Central memory CD4-positive, alpha-beta T cell (primary cell): ENCODE measurements at regions not wholly inside any gene's neighbourhood (a gene's known extent, or its start where the extent isn't known, plus 50 kb on each side); places are given as distances from the start of the nearest gene placed in this dataset.

Experiments used
- DNase-seq: peaks from one replicate; pipeline ENCODE4 v3.0.0; 2022

GRCh38 chr14:95409477-95410272, 90.0 kb upstream of the CLMN start:
- DNase-seq = no peak

- DNase-seq = no peak
These were observed 89.2 kb upstream of the CLMN start for GRCh38 chr14:95408731-95409476.

DNA sequence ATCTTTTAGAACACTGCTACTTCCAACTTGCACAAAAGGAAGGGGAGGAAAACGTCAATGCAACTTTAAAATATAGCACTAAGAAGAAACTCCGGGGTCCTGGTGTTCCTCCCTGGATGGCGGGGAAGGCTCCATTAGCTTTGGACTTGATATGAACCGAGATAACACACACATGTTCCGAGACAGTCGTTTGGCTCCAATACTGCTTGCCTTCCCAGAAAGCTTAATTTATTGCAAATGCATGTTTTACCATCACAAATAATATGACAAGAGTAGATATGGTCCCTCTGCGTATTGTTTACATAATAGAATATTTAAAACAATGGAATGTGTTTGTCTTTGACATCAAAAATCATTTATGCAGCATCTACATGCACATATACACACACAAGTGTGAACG, 87.6 kb upstream of the CLMN start:
- DNase-seq = no peak

GRCh38 chr14:95406756-95407277, 87.1 kb upstream of the CLMN start:
- DNase-seq = no peak

- no peak for DNase-seq
These were observed 84.9 kb upstream of the CLMN start for GRCh38 chr14:95404583-95404982.

GRCh38 chr14:95402578-95402977, 82.9 kb upstream of the CLMN start:
- DNase-seq = no peak

DNA sequence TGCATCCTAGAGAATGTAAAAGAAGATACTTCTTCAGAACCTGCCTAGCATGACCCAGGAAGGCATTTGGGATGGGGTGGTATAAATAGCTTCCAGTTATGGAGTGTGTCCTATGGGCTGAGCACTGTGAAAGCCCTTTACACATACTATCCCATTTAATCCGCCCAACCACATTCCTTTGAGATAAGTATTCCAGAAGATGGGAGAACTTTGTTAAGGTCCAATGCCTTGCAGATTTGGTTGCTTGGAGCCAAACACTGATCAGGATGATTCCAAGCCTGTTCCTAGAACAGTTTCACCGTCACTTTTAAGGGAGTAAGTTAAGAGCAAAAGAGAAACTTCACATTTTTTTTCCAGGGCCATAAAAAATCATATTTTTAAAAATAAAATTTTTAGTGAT, 82.5 kb upstream of the CLMN start:
- DNase-seq = no peak

DNA sequence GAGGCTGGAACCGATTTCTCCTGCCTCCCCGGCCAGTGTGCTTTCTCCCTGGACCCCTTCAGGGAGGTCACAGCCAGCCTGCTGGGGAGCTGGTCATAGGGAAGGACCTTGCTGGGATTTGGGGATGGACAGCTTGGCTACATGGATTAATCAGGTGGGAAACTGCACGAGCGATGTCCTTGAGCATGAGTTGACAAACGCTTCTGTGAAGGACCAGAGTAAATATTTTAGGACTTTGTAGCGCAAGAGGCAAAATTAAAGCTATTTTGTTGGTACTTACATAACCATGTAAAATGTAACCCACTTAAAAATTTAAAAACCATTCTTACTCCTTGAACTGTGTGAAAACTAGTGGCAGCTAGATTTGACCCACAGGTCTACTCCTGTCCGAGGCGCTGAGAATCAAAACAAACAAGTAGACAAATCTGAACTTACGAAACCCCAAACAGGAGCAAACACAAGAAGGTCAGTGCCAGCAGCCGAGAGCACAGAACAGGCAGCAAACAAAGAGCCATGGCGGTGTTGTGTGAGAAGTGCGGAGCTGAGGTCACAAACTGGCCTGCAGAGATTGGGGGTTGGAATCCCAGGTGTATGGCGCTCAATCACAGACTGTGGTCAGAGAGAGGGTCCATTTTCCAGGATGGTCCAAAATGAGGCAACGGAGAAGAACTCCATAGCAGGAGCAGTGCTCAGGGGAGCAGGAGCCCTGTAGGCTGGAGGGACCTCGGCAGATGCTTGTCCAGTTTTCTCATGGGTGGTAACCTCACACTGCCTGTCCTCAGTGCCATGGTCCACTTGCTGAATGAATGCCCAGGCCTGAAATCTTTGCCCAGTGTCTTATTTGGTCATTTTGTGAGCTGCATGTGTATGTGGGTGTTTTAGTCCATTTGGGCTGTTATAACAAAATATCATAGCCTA, 79.2 kb upstream of the CLMN start:
- DNase-seq = no peak

- no peak for DNase-seq
These were observed 77.6 kb upstream of the CLMN start for GRCh38 chr14:95397325-95397724.

- no peak for DNase-seq
These were observed 76.5 kb upstream of the CLMN start for GRCh38 chr14:95396221-95396620.

DNA sequence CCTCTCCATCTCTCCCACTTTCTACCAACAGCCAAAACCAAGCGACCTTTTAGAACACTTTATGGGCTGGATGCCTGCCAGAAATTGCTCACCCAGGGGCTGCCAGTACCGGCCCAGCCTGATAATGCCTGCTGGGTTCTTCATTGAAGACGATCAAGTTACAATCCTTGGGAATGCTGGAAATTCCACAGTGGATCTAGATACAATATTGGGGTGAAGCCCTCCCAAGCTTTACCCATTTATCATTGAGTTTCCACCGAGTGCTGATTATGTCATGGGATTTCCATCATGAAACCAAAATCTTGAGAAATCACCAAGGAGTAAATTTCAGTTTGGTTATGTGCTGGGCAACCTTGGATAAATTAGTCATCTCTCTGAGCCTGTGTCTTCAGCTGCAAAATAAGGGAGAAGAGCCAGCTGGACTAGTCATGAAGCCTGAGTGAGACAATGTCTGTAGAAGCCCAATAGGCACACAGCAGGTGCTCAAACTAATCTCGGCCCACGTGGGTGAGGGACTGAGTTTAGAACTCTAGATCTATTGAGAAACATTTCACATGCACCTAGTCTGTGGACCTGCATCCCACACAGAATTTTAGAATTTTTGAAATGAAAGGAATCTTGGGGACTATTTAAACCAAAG, 75.5 kb upstream of the CLMN start:
- DNase-seq = no peak

DNA sequence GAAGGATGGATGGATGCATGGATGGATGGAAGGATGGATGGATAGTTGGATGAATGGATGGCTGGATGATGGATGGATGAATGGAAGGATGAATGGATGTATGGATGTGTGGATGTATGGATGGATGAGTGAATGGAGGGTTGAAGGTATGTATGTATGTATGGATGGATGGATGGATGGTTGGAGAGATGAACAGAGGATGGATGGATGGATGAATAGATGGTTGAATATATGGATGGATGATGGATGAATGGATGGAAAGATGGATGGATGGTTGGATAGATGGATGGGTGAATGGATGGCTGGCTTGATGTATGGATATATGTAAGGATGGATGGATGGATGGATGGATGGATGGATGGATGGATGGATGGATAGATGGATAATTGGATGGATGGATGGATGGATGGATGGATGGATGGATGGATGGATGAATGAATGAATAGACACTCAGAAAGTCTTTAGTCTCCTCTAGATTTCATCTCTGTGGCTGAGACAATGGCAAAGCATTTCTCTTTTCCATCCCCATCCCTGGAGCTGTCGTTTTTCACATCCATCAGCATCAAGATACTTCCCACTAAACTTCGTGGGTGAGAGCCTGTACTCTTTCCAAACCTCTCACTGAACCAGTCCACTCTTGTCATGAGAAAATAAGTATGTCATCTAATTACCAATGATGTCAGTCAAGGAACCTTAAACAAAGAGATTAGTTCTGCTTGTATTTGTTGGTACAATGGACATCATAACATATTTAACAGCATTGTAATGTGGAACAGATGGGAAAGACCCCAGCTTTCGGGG, 74.8 kb upstream of the CLMN start:
- DNase-seq = no peak

GRCh38 chr14:95392841-95393240, 73.1 kb upstream of the CLMN start:
- no peak for DNase-seq

- no peak for DNase-seq
These were observed 71.6 kb upstream of the CLMN start for GRCh38 chr14:95391331-95391730.

- DNase-seq = no peak
These were observed 69.8 kb upstream of the CLMN start for GRCh38 chr14:95389471-95390011.

GRCh38 chr14:95388699-95389098, 69.0 kb upstream of the CLMN start:
- no peak for DNase-seq

DNA sequence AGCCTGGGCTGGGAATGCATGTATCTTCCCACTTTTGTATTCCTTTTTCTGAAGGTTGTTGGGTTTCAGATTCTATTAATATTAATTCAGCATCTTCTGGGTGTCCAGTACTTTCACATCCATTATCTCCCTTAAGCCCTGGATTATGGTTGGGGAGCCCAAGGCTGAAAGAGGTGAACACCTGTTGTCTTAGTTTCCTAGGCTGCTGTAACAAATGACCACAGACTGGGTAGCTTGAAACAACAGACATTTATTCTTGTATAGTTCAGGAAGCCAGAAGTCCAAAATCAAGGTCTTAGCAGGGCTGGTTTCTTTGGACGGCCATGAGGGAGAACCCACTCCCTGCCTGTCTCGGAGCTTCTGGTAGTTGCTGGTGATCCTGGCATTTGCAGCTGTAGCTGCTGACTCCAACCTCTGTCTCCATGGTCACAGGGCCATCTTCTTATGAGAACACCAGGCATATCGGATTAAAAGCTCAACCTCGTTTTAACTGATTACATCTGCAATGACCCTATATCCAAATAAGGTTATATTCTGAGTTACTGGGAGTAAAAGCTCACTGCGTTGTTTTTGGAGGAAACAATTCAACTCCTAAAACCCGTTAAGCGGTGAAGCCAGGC, 68.2 kb upstream of the CLMN start:
- DNase-seq = no peak

GRCh38 chr14:95386536-95387095, 66.9 kb upstream of the CLMN start:
- DNase-seq = no peak

- DNase-seq = no peak
These were observed 66.0 kb upstream of the CLMN start for GRCh38 chr14:95385701-95386100.

DNA sequence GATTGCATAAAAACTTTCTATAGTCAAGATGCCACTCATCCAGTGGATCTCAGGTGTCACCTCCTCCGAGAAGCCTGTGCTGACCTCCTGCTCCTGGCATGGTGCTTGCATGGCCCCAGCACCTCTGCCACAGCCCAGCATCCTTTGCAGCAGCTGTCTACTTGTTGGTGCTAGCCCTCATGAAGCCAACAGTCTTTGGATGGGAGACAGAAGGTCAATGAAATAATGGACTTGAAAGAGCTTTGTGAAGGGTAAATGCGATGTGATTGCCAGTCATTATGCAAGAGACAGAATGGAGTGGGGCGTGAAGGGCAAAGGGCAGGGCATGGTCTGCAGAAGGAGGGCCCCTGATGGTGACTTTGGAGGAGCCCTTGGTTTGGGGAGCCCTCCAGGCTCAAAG, 63.0 kb upstream of the CLMN start:
- DNase-seq = no peak

- DNase-seq = no peak
These were observed 62.0 kb upstream of the CLMN start for GRCh38 chr14:95381726-95382125.
